Mesendoderm (in vitro differentiated cells): ENCODE measurements at regions not wholly inside any gene's neighbourhood (a gene's known extent, or its start where the extent isn't known, plus 50 kb on each side); places are given as distances from the start of the nearest gene placed in this dataset.
"Not testable (repeated sequence)": the region's sequence is repeated elsewhere in the genome, so short reads cannot be mapped to it uniquely, and the experiment has no call there.

Experiments
- DNase-seq: peaks from one replicate; pipeline ENCODE4 v3.0.0; 2013
- H2AK5ac ChIP-seq: 2 replicates; pipeline ENCODE4 v1.6.1; 2013; ENCODE audit warnings: low read length, inconsistent platforms
- H2BK120ac ChIP-seq: 2 replicates; pipeline ENCODE4 v1.6.1; 2013; ENCODE audit warnings: low read depth, mild to moderate bottlenecking, low read length, moderate library complexity, mixed read lengths
- H2BK15ac ChIP-seq: replicated peaks from 2 replicates; pipeline ENCODE4 v1.6.1; 2013; ENCODE audit warnings: low read depth, mild to moderate bottlenecking, moderate library complexity
- H2BK5ac ChIP-seq: 2 replicates; pipeline ENCODE4 v1.6.1; 2013; ENCODE audit warnings: low read length, inconsistent platforms
- H3K18ac ChIP-seq: 2 replicates; pipeline ENCODE4 v1.6.1; 2013; ENCODE audit warnings: mild to moderate bottlenecking, low read length, mixed read lengths
- H3K23ac ChIP-seq: one replicate; pipeline ENCODE4 v1.6.1; 2013; ENCODE audit warnings: low read length
- H3K27ac ChIP-seq: 2 replicates; pipeline ENCODE4 v1.5.1; 2013; ENCODE audit warnings: low read depth, mild to moderate bottlenecking, inconsistent platforms, low read length, moderate library complexity
- H3K27me3 ChIP-seq: 2 replicates; pipeline ENCODE4 v1.6.1; 2013; ENCODE audit warnings: low read length, control low read depth, mild to moderate bottlenecking, inconsistent platforms; ENCODE audit not compliant: insufficient read depth, poor library complexity
- H3K36me3 ChIP-seq: 2 replicates; pipeline ENCODE4 v1.6.1; 2013; ENCODE audit warnings: low read length, inconsistent platforms; ENCODE audit not compliant: control insufficient read depth, insufficient read depth
- H3K4ac ChIP-seq: one replicate; pipeline ENCODE4 v1.6.1; 2013; ENCODE audit warnings: low read depth, mild to moderate bottlenecking, low read length, moderate library complexity
- H3K4me1 ChIP-seq: 2 replicates; pipeline ENCODE4 v1.6.1; 2013; ENCODE audit warnings: low read depth, low read length, inconsistent platforms; ENCODE audit not compliant: control insufficient read depth
- H3K4me2 ChIP-seq: 2 replicates; pipeline ENCODE4 v1.6.1; 2013; ENCODE audit warnings: low read length
- H3K4me3 ChIP-seq: 2 replicates; pipeline ENCODE4 v1.5.1; 2013; ENCODE audit warnings: mild to moderate bottlenecking, low read length
- H3K56ac ChIP-seq: one replicate; pipeline ENCODE4 v1.6.1; 2013; ENCODE audit warnings: low read length
- H3K79me1 ChIP-seq: 2 replicates; pipeline ENCODE4 v1.6.1; 2013; ENCODE audit warnings: low read length, inconsistent platforms
- H3K79me2 ChIP-seq: 2 replicates; pipeline ENCODE4 v1.6.1; 2013; ENCODE audit warnings: mild to moderate bottlenecking, low read length; ENCODE audit not compliant: control insufficient read depth, insufficient read depth
- H3K9ac ChIP-seq: 2 replicates; pipeline ENCODE4 v1.6.1; 2013; ENCODE audit warnings: low read length, inconsistent platforms
- H4K5ac ChIP-seq: one replicate; pipeline ENCODE4 v1.6.1; 2013; ENCODE audit warnings: low read length
- H4K8ac ChIP-seq: one replicate; pipeline ENCODE4 v1.6.1; 2013; ENCODE audit warnings: low read depth, mild to moderate bottlenecking, control low read depth, low read length, moderate library complexity
- WGBS: extraction: QIAGEN DNeasy Blood & Tissue Kit; methylation state at CpG from one replicate; pipeline ENCODE4 v1.1.7; 2013; ENCODE audit warnings: low lambda C conversion rate, missing lambda C conversion rate; ENCODE audit not compliant: insufficient coverage; ENCODE audit errors: extremely low coverage; 5-methylcytosine and 5-hydroxymethylcytosine counted together

GRCh38 chr1:60808676-60809075 lies 273.7 kb upstream of the NFIA start:
- H3K4me2 ChIP-seq: no peak overlapping the region
- no peak overlapping the region for H2BK15ac ChIP-seq
- no peaks in the 10 kb centered on the region for H3K27me3 ChIP-seq
- no peaks in the 10 kb centered on the region for H3K79me1 ChIP-seq
- H3K4me1 ChIP-seq: no peaks in the 10 kb centered on the region
- H3K9ac ChIP-seq: no peak overlapping the region
- no peak overlapping the region for H3K27ac ChIP-seq
- H3K4ac ChIP-seq: no peak overlapping the region
- no peak overlapping the region for H2BK5ac ChIP-seq
- no CpG with 5 or more reads among the region's 1 CpG for WGBS
- no peak overlapping the region for H4K8ac ChIP-seq
- H3K56ac ChIP-seq: no peak overlapping the region
- no peak for DNase-seq
- no peak overlapping the region for H3K23ac ChIP-seq
- no peak overlapping the region for H2BK120ac ChIP-seq
- no peaks in the 10 kb centered on the region for H3K36me3 ChIP-seq
- no peak overlapping the region for H3K18ac ChIP-seq
- no peak overlapping the region for H2AK5ac ChIP-seq
- H3K4me3 ChIP-seq: no peak overlapping the region
- no peak overlapping the region for H4K5ac ChIP-seq
- no peaks in the 10 kb centered on the region for H3K79me2 ChIP-seq

GRCh38 chr1:60802884-60803283 lies 279.5 kb upstream of the NFIA start:
- no peak overlapping the region for H3K23ac ChIP-seq
- WGBS: no CpG with 5 or more reads among the region's 2 CpGs
- H2BK5ac ChIP-seq: no peak overlapping the region
- H3K27ac ChIP-seq: no peak overlapping the region
- H2BK120ac ChIP-seq: no peak overlapping the region
- no peak for DNase-seq
- no peaks in the 10 kb centered on the region for H3K36me3 ChIP-seq
- H3K79me2 ChIP-seq: no peaks in the 10 kb centered on the region
- no peaks in the 10 kb centered on the region for H3K4me1 ChIP-seq
- H2AK5ac ChIP-seq: no peak overlapping the region
- no peak overlapping the region for H3K18ac ChIP-seq
- H3K4me3 ChIP-seq: no peak overlapping the region
- no peak overlapping the region for H3K56ac ChIP-seq
- H3K79me1 ChIP-seq: no peaks in the 10 kb centered on the region
- no peaks in the 10 kb centered on the region for H3K27me3 ChIP-seq
- no peak overlapping the region for H3K9ac ChIP-seq
- no peak overlapping the region for H3K4me2 ChIP-seq
- H4K8ac ChIP-seq: no peak overlapping the region
- H3K4ac ChIP-seq: no peak overlapping the region
- no peak overlapping the region for H2BK15ac ChIP-seq
- no peak overlapping the region for H4K5ac ChIP-seq

GRCh38 chr1:60797351-60797750 lies 285.0 kb upstream of the NFIA start:
- Histone ChIP-seq H4K8ac (no peak overlapping the region), H3K4ac (no peak overlapping the region), H3K79me2 (no peaks in the 10 kb centered on the region), H3K4me3 (no peak overlapping the region), H3K9ac (no peak overlapping the region), H3K23ac (no peak overlapping the region), H2BK5ac (no peak overlapping the region), H3K4me1 (no peaks in the 10 kb centered on the region), H3K4me2 (no peak overlapping the region), H2BK15ac (no peak overlapping the region), H3K79me1 (no peaks in the 10 kb centered on the region), H3K36me3 (no peaks in the 10 kb centered on the region), H3K56ac (no peak overlapping the region), H2BK120ac (no peak overlapping the region), H3K27me3 (no peaks in the 10 kb centered on the region), H2AK5ac (no peak overlapping the region), H4K5ac (no peak overlapping the region), H3K27ac (no peak overlapping the region), H3K18ac (no peak overlapping the region)
- no peak for DNase-seq
- WGBS: no CpG with 5 or more reads among the region's 2 CpGs

GRCh38 chr1:60791226-60791625 lies 291.1 kb upstream of the NFIA start:
- Histone ChIP-seq H3K18ac (no peak overlapping the region), H2BK15ac (no peak overlapping the region), H3K23ac (no peak overlapping the region), H2BK5ac (no peak overlapping the region), H3K4me3 (no peak overlapping the region), H3K79me2 (no peaks in the 10 kb centered on the region), H3K56ac (no peak overlapping the region), H4K5ac (no peak overlapping the region), H3K27me3 (no peaks in the 10 kb centered on the region), H3K4me2 (no peak overlapping the region), H4K8ac (no peak overlapping the region), H3K4ac (no peak overlapping the region), H3K36me3 (no peaks in the 10 kb centered on the region), H3K9ac (no peak overlapping the region), H3K27ac (no peak overlapping the region), H2BK120ac (no peak overlapping the region), H3K79me1 (no peaks in the 10 kb centered on the region), H3K4me1 (no peaks in the 10 kb centered on the region), H2AK5ac (no peak overlapping the region)
- WGBS: no CpG with 5 or more reads among the region's 5 CpGs
- no peak for DNase-seq

GRCh38 chr1:60773099-60773498 lies 309.3 kb upstream of the NFIA start:
- H3K79me2 ChIP-seq, H3K56ac ChIP-seq, H2BK15ac ChIP-seq, H2BK5ac ChIP-seq, H3K36me3 ChIP-seq, H3K23ac ChIP-seq, DNase-seq, H2AK5ac ChIP-seq, H3K9ac ChIP-seq, H4K5ac ChIP-seq, H3K4me3 ChIP-seq, H4K8ac ChIP-seq, H3K4me2 ChIP-seq, H3K18ac ChIP-seq, H3K79me1 ChIP-seq, H3K4me1 ChIP-seq, H2BK120ac ChIP-seq, H3K4ac ChIP-seq, H3K27me3 ChIP-seq, H3K27ac ChIP-seq: not testable (repeated sequence)
- no CpG with 5 or more reads among the region's 2 CpGs for WGBS

- H3K27me3 ChIP-seq: no peaks in the 10 kb centered on the region
- H2BK15ac ChIP-seq: no peak overlapping the region
- no peak overlapping the region for H2BK120ac ChIP-seq
- H3K4me2 ChIP-seq: no peak overlapping the region
- H3K4me1 ChIP-seq: no peaks in the 10 kb centered on the region
- no peak overlapping the region for H2AK5ac ChIP-seq
- H3K4ac ChIP-seq: no peak overlapping the region
- no peak overlapping the region for H2BK5ac ChIP-seq
- H3K27ac ChIP-seq: no peak overlapping the region
- no peak overlapping the region for H3K23ac ChIP-seq
- no peak overlapping the region for H3K18ac ChIP-seq
- H3K56ac ChIP-seq: no peak overlapping the region
- H3K79me2 ChIP-seq: no peaks in the 10 kb centered on the region
- no peaks in the 10 kb centered on the region for H3K79me1 ChIP-seq
- H4K5ac ChIP-seq: no peak overlapping the region
- H3K9ac ChIP-seq: no peak overlapping the region
- H3K4me3 ChIP-seq: no peak overlapping the region
- no peak overlapping the region for H4K8ac ChIP-seq
- no peaks in the 10 kb centered on the region for H3K36me3 ChIP-seq
- no peak for DNase-seq
- WGBS: no CpG with 5 or more reads among the region's 1 CpG
These were observed 313.3 kb upstream of the NFIA start for GRCh38 chr1:60769082-60769481.
